GM21423 (cell line): ENCODE measurements at regions not wholly inside any gene's neighbourhood (a gene's known extent, or its start where the extent isn't known, plus 50 kb on each side); places are given as distances from the start of the nearest gene placed in this dataset.

ENCODE experiments used
- ATAC-seq: cut with Tn5 transposase; IDR thresholded peaks from one replicate; pipeline ENCODE4 v1.9.1; 2021; ENCODE audit warnings: mild to moderate bottlenecking, moderate library complexity; ENCODE audit not compliant: unreplicated experiment

DNA sequence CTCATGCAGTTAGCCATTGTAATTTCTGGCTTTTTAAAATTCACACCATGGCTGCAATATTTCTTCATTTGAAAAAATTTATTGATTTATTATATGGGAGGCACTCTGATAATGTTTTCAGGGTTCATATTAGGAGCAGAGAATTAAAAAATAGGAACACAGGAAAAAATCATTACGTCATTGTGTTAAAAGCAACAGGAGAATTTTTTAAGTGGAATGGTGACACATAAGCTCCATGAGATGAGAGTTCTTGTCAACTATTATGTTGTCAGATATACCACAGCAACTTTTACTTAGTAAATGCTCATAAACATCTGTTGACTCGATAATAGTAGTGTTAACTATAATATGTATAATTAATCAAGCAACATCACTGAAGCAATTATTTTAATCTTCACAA is 400.1 kb downstream of the TDRD3 start:
- no peak for ATAC-seq

DNA sequence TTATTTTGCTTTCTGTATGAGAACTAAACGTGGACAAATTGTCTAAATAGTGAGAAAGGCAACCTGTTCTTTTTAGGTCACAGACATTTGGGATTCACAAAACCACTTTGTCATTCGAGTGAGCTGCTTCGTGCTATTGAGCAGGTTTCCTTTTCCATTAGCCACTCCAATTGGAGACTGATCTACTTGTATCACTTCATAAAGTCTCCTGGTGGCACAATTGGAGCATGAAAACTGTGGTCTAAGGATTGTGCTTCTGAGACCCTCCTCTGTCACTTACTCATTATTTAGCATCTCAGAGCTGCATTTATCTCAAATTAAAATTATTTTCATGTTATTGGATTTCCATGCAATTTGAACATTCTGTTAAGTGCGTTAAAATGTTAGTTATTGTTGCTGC is 397.7 kb downstream of the TDRD3 start:
- ATAC-seq = no peak

DNA sequence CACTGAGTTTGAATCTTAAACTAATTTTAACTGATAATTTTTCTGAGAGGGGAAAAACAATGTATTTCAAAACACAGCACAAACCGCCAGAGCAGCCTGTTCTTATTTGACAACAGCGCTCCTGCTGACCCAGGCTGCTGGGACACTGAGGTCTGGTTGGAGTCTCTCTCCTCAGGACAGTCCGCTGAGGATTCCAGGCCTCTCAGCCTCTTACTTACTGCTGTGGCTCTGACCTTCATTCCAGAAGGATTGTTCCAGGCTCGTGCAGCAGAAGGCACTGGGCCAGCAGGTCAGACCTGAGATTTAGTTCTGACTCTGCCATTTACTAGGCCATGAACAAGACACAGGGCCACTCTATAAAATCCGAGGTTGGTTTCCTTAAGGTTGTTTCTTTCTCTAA is 393.6 kb downstream of the TDRD3 start:
- ATAC-seq = no peak

DNA sequence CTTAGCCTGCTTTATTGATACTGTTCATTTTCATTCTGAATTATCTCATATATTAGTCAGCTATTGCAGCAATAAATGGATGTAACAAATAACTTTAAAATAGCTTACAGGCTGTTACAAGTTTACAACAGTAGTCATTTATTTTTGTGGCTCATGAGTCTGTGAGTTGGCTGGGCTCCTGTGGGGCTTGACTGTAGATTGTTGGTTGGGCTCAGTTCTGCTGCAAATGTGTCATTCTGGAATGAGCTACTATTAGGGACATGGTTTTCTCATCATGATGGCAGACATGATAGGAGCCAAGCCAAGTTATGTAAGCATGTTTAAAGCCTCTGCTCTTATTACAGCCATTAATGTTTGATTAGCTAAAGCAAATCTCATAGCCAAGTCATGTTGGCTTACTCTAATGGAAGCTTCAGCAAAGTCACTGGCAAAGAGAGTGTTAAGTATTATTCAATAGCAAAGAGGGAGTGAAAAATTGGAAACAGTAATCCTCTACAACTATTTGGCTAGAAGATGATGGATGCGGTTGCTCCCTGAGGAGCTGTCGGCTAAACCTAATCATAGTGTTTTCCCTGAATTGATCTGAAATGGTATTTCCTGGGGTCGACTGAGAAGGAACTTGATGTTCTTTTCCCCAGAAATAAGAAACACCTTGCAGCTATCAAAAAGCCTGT is 391.3 kb downstream of the TDRD3 start:
- no peak for ATAC-seq

DNA sequence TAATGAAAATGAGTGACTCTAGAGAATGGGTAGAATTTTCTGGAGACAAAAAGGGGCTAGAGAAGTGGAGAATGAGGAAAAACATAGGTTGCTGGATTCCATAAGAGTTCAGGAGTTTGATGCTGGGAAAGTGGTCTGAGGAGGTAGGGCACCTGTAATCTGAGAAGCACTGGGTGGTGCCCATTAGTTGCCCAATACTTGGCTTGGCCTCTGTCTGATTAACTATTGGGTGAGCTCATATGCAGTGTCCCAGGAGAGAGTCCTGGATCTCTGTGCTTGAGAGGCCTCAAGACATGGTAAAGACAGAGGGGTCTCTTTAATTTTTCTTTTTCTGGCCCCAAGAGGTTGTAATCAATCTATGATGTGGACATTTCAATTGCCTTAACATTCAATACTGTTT is 390.1 kb downstream of the TDRD3 start:
- no peak for ATAC-seq

GRCh38 chr13:60772726-60773125 is 375.7 kb downstream of the TDRD3 start:
- ATAC-seq = no peak

DNA sequence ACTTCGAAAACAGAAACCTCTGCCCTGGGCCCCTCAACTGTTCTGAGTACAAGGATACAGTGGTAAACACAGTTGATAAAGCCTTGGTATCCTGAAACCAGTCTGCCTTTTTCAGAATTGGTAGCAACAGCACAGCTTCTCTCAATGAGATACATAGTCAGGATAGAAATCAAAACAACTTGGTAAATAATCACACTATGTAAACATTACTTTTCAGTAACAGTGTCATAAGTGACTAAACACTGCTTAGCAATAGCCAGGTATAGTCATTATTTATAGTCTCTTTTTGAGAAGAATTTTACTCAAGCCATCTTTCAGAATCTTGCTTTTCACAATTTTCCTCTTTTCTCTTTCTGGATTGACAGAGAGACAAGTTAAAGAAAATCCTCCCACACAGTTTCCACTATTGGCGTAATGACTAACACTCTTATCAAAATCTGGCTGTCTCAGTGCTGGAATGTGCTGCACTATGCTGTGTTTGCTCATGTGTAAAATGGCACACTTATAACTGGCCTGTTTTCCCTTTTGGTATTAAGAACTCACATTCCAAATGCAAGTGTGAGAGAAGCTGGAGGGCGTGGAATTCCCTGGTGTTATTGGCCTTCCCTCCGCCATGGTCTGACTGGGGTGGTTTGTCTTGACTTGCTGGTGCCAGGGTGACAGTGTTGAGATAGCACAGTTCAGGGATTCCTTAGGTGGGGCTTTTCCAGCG is 368.8 kb downstream of the TDRD3 start:
- ATAC-seq = no peak

- no peak for ATAC-seq
Measured at GRCh38 chr13:60759499-60759898, 362.5 kb downstream of the TDRD3 start.

GRCh38 chr13:60758637-60759036 is 361.6 kb downstream of the TDRD3 start:
- ATAC-seq = no peak

DNA sequence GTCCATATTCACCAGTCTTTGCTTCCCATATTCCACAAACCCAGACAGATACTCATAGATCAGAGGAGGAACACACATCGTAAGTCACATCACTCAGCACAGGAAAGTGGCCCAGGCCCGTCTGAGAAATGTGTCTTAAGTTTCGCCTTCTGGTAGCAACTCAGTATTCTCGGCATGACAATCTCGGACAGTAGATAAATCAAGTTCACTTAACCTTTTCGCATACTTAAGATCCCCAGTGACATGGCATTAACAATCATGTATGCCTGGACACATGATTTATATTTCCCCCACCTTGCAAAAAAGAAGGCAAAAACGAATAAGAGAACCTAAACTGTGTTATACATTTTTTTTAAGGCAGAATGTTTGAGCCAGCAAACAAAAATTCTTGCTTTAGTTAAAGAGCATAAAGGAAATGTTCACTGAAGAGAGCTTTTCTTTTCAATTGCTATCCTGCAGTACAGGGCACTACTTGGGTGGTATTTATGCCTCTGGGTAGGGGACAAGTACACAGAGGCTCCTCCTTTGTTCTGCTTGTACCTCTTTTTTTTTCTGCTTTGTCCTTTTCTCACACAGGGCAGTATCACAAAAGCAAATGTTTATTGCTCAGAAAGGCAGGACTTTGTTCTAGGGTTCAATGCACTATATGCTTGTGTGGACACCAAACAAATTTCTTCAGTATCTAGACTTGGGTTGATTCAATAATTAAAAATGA is 360.6 kb downstream of the TDRD3 start:
- no peak for ATAC-seq

DNA sequence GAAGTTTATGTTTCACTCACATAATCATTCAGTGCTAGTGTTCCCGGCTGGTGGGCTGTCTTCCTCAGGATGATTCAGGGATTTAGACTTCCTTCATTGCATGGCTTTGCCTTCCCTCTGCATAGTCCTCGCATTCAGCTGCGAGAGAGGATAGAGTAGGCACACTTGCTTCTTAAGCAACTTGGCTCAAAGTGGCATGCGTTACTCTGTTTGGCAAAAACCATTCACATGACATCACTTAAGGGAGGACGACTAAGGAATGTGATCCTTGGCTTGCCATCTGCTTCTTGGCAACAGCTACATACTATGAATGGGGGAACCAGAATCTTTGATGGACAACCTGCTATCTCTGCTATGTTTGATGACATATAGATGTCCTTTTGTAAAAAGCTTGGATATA is 359.3 kb downstream of the TDRD3 start:
- no peak for ATAC-seq

DNA sequence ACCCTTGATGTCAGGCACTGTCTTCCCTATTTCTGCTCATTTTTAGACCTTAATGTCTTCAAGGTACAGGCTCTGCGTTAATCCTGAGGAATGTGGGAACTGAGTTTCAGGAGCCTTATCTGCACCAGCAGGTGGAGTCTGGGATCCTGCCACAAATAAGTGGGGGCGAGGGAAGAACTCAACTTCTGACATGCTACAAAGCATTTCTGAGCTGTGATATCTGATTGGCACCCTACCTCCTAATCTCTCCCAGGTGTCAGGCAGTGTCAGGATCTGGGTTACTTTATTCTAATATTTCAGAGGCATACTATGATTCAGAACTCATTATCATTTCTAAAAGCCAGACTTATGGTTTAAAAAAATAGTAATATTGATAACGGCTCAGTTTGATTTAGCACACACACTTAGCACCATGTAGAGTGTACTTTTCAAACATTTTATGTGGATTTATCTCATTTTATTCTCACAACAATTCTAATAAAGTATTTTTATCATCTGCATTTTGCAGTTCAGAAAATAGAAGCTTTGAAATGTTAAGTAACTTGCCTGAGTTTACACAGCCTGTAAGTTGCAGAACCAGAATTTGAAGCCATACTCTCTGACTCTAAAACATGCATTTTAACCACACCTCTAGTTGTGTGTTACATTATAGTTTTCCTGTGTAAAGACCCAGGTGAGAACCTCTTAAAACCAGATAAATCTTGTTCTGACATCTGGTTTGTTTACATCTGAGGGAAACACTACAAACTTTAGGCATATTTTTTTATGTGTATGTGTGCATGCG is 358.6 kb downstream of the TDRD3 start:
- no peak for ATAC-seq

DNA sequence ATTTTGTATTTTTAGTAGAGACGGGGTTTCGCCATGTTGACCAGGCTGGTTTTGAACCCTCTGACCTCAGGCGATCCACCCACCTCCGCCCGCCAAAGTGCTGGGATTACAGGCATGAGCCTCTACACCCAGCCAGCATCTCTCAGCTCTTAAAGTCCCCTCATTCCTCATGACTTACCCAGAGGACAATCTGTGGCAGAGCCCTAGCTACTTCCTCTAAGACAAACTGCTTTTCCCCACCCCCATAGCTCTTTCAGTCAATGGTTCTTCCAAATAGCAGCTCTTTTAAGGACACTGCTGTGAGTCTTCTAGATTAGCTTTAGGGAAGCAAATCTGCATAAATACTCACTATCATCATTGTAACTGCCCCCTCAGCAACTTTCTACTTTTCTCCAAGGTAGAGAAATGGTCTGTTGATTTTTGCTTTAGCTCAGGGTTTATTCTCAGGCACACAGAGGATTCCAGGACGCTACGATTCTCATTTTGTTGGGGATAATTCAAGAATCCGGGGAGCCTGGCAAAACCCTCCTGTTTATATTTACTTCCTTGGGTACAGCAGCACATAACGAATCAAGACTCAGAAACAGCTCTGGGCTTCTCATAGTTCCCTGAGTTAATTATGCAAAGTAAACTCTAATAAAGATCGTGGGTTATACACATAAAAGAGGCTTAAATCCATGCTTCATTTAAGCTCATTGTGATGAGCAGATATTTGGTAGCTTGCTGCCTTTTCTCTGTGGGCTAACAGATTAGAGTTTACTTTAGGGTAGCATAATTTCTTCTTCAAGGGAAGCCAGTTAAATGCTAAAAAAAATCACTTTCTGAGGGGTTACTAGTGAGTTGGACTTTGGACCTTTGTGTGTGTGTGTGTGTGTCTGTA is 357.4 kb downstream of the TDRD3 start:
- ATAC-seq = no peak

DNA sequence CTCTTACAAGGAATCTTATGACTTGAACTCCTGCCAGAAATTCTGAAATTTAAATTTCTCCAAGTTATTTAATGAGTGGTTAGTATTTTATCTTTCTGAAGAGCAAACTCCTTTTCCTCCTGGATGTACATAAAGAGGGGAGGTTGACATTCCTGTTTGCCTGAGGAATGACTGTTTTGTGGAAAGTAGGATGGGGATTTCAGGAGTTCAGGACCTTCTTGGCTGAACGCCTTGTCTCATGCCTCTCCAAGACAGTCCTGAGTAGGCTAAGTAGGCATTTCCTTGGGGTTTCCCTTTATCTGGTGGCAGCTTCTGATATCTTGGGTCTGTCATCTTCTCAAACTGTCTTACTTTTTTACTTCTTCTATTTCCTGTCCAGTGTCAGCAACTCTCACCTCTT is 356.6 kb downstream of the TDRD3 start:
- no peak for ATAC-seq

GRCh38 chr13:60745343-60745742 is 348.3 kb downstream of the TDRD3 start:
- ATAC-seq = no peak

- no peak for ATAC-seq
Measured at GRCh38 chr13:60733933-60734332, 336.9 kb downstream of the TDRD3 start.

GRCh38 chr13:60727140-60727539 is 330.1 kb downstream of the TDRD3 start:
- no peak for ATAC-seq

- ATAC-seq = no peak
Measured at GRCh38 chr13:60721063-60721462, 324.0 kb downstream of the TDRD3 start.

- no peak for ATAC-seq
Measured at GRCh38 chr13:60720590-60720989, 323.6 kb downstream of the TDRD3 start.

DNA sequence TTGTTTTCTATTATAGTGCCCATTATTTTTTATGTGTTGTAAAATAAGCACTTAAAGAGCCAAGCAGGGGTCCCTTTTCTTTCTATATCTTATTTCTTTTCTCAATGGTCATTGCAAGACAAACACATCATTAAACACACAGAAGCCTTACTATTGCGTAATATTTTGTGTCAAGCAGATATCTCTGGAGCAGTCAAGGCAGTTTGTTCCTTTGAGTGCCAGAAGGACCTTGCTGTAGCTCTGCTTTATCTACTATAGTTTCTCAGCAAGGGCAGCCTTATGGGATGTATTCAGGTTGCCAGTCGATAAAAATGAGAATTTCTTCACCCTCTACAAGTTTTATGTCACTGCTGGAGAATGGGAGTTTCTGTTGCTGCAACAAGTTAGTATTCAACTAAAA is 319.3 kb downstream of the TDRD3 start:
- ATAC-seq = no peak
